Fibroblast of pulmonary artery (primary cell): ENCODE measurements at regions not wholly inside any gene's neighbourhood (a gene's known extent, or its start where the extent isn't known, plus 50 kb on each side); places are given as distances from the start of the nearest gene placed in this dataset.

Experiments used
- DNase-seq: peaks from one replicate; pipeline ENCODE4 v3.0.0-alpha.2; 2010; ENCODE audit warnings: low read depth
- H3K4me3 ChIP-seq: replicated peaks from 2 replicates; pipeline ENCODE4 v1.5.1; 2011; ENCODE audit warnings: low read depth, mild to moderate bottlenecking, control low read depth, low read length, moderate library complexity
- TF ChIP-seq, protein P1 (sequence below): IDR thresholded peaks from 2 replicates; pipeline ENCODE4 v1.5.1; 2011; ENCODE audit warnings: mild to moderate bottlenecking, control low read depth, low read length, inconsistent platforms; ENCODE audit errors: missing control alignments

GRCh38 chr2:16022548-16023240 is 82.3 kb downstream of the MYCN start:
- no peak for DNase-seq
- TF ChIP-seq, protein P1, sequence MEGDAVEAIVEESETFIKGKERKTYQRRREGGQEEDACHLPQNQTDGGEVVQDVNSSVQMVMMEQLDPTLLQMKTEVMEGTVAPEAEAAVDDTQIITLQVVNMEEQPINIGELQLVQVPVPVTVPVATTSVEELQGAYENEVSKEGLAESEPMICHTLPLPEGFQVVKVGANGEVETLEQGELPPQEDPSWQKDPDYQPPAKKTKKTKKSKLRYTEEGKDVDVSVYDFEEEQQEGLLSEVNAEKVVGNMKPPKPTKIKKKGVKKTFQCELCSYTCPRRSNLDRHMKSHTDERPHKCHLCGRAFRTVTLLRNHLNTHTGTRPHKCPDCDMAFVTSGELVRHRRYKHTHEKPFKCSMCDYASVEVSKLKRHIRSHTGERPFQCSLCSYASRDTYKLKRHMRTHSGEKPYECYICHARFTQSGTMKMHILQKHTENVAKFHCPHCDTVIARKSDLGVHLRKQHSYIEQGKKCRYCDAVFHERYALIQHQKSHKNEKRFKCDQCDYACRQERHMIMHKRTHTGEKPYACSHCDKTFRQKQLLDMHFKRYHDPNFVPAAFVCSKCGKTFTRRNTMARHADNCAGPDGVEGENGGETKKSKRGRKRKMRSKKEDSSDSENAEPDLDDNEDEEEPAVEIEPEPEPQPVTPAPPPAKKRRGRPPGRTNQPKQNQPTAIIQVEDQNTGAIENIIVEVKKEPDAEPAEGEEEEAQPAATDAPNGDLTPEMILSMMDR: no peak
- H3K4me3 ChIP-seq: no peak overlapping the region

- no peak for DNase-seq
- no peak overlapping the region for H3K4me3 ChIP-seq
- TF ChIP-seq, protein P1: no peak
Measured at GRCh38 chr2:16021611-16022363, 81.4 kb downstream of the MYCN start.

DNA sequence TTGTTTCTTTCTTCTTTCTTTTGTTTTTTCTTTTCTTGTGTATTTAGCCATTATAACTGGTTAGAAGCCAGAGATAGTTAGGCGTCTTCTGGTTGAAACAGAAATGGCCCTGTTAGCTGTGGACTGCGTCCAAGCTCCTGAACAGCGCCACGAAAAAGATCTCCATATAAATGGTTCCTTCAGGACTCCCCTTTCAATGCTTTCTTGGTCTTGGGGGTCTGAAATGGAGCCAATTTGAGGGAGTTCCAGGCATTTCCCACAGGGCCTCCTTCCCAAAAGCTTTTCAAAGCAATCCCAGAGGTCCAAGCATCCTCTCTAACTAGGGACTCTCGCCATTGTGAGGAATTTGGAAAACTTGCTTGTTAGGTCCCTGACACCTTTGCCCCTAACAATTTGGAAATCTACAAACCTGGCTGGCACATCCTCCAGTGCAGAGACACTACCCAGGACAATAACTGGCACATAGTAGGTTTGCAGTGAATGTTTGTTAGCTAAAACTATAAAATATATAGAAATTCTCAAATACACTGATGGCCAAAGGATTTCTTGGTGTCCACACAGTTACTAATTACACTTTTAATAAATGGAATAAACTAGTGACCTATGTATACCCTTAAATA is 80.1 kb downstream of the MYCN start:
- no peak overlapping the region for H3K4me3 ChIP-seq
- no peak for DNase-seq
- TF ChIP-seq, protein P1: no peak

DNA sequence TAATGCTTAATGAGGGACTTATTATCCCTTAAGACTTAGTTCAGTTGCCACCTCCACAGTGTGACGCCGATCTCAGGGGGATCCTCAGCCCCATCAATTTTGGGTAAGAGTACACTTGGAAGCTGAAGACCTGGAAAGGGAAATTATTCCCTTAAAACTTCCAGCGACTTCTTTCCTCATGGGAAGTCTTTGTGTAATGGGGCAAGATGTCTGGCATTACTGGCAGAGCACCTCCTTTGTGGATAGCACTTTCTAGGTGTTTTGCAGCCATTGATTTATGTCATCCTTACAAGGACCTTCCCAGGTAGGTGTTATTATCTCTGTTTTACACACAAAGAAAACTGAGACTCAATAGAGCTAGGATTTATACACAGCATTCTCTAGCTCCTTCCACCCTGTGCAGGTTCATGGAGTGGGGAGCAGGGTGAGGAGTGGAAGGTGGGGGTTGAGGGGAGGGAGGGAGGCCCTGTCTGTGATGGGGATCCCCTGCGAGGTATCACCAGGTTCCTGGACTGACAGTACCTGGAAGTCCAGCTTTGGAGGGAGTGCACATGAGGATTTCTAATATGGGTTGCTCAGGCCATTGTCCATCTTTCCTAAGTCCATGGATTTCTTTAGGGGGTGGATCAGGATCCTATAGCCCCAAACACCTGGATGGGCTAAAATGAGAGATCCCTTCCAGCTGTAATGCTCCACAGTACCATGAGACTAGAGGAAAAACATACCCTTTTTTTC is 79.4 kb downstream of the MYCN start:
- TF ChIP-seq, protein P1: no peak
- H3K4me3 ChIP-seq: no peak overlapping the region
- no peak for DNase-seq

- no peak for DNase-seq
- TF ChIP-seq, protein P1: no peak
Measured at GRCh38 chr2:16019060-16019480, 78.7 kb downstream of the MYCN start.

GRCh38 chr2:16018277-16019059 is 78.1 kb downstream of the MYCN start:
- H3K4me3 ChIP-seq: no peak overlapping the region
- TF ChIP-seq, protein P1: no peak
- DNase-seq: no peak

More at GRCh38 chr2:16019060-16019480, 78.7 kb downstream of the MYCN start:
- H3K4me3 ChIP-seq: no peak overlapping the region
